ENCODE measurements at regions not wholly inside any gene's neighbourhood (a gene's known extent, or its start where the extent isn't known, plus 50 kb on each side); places are given as distances from the start of the nearest gene placed in this dataset.

GRCh38 chr15:101124731-101125451 lies 127.0 kb downstream of the CHSY1 start:
- POLR2A ChIA-PET = no interaction called here
- CTCF ChIA-PET = no interaction called here
- H3K4me3 ChIP-seq (ENCODE audit: low read depth, low read length) = no peak overlapping the region

DNA sequence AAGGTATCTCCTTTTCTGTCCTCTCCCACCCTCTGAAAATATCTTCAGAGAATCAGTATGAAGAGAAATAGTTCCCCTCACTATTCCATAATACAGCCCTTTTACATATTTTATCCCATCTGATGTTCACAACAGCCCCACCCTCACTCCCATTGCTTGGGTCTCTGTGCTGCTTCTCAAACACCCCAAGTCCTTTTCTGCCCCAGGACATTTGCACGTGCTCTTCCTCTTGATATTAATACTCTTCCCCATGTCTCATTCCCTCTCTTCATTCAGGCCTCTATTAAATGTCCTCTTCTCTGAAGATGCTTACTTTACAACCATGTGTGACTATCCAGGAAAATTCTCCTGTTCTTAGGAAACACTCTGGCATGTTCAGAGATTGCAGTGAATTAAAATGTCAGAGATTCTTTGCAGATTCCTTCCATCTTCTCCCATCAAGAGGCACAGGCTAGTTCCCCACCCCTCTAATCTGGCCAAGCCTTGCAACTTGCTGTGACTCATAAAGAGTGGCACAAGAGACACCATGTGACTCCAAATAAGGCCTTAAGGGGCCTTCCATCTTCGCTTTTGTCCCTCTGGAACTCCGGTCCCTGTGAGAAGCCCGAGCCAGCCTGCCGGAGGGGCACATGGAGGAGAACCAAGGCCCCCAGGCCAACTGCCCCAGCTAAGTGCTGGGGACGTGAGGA lies 128.5 kb downstream of the CHSY1 start:
- no peak for DNase-seq (ENCODE audit: low read depth)
- ChIA-PET CTCF (no interaction called here), POLR2A (no interaction called here)
- Histone ChIP-seq H3K27me3 (ENCODE audit: control insufficient read depth, insufficient read depth, low read length) (no peaks in the 10 kb centered on the region), H3K36me3 (ENCODE audit: control insufficient read depth, insufficient read depth, low read length) (no peaks in the 10 kb centered on the region), H3K4me3 (ENCODE audit: low read depth, low read length) (no peak overlapping the region)
- TF ChIP-seq, protein P1, sequence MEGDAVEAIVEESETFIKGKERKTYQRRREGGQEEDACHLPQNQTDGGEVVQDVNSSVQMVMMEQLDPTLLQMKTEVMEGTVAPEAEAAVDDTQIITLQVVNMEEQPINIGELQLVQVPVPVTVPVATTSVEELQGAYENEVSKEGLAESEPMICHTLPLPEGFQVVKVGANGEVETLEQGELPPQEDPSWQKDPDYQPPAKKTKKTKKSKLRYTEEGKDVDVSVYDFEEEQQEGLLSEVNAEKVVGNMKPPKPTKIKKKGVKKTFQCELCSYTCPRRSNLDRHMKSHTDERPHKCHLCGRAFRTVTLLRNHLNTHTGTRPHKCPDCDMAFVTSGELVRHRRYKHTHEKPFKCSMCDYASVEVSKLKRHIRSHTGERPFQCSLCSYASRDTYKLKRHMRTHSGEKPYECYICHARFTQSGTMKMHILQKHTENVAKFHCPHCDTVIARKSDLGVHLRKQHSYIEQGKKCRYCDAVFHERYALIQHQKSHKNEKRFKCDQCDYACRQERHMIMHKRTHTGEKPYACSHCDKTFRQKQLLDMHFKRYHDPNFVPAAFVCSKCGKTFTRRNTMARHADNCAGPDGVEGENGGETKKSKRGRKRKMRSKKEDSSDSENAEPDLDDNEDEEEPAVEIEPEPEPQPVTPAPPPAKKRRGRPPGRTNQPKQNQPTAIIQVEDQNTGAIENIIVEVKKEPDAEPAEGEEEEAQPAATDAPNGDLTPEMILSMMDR (IDR thresholded peaks at IDR 0.05; ENCODE audit: insufficient read depth, low read depth, low read length) = no peak

More at GRCh38 chr15:101124731-101125451, 127.0 kb downstream of the CHSY1 start:
- DNase-seq (ENCODE audit: low read depth) = peak; percentile 39
- TF ChIP-seq, protein P1 (IDR thresholded peaks at IDR 0.05; ENCODE audit: insufficient read depth, low read depth, low read length) = no peak
- no peaks in the 10 kb centered on the region for H3K27me3 ChIP-seq (ENCODE audit: control insufficient read depth, insufficient read depth, low read length)
- H3K36me3 ChIP-seq (ENCODE audit: control insufficient read depth, insufficient read depth, low read length) = no peaks in the 10 kb centered on the region

DNA sequence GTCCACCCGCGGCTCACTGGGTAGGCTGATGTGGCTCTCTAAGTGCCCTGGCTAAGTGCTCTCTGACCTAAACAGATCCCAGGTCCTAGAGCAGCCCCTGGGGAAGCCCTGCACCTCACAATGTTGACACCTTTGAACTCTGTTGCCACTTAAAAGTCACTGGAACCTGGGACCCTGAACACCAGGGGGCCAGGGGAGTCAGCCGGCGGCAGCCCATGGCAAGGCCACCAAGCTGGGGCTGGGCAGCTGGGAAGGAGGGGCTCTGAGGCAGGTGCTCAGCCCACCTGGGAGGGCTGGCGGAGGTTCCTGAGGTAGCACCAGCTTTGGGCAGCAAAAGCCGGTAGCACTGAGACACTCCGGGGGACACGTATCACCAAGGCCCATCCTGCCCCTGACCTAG lies 129.0 kb downstream of the CHSY1 start:
- ChIA-PET POLR2A (no interaction called here), CTCF (interaction anchor here (3.5 kb wide), 1 partner anchor 135 kb away, joined by 16 read pairs; no protein-coding TSS in a partner anchor)
- Histone ChIP-seq H3K4me3 (ENCODE audit: low read depth, low read length) (no peak overlapping the region), H3K36me3 (ENCODE audit: control insufficient read depth, insufficient read depth, low read length) (no peaks in the 10 kb centered on the region), H3K27me3 (ENCODE audit: control insufficient read depth, insufficient read depth, low read length) (no peaks in the 10 kb centered on the region)
- DNase-seq (ENCODE audit: low read depth) = no peak
- TF ChIP-seq, protein P1 (IDR thresholded peaks at IDR 0.05; ENCODE audit: insufficient read depth, low read depth, low read length) = no peak

GRCh38 chr15:101122266-101122665 lies 129.6 kb downstream of the CHSY1 start:
- Histone ChIP-seq H3K36me3 (ENCODE audit: control insufficient read depth, insufficient read depth, low read length) (no peaks in the 10 kb centered on the region), H3K27me3 (ENCODE audit: control insufficient read depth, insufficient read depth, low read length) (no peaks in the 10 kb centered on the region), H3K4me3 (ENCODE audit: low read depth, low read length) (no peak overlapping the region)
- TF ChIP-seq, protein P1 (IDR thresholded peaks at IDR 0.05; ENCODE audit: insufficient read depth, low read depth, low read length) = no peak
- POLR2A ChIA-PET = no interaction called here
- DNase-seq (ENCODE audit: low read depth) = no peak
- CTCF ChIA-PET = interaction anchor here (0.8 to 3.5 kb wide), 7 partner anchors 30 to 136 kb away, joined by 3 to 16 read pairs (median 3); no protein-coding TSS in a partner anchor

DNA sequence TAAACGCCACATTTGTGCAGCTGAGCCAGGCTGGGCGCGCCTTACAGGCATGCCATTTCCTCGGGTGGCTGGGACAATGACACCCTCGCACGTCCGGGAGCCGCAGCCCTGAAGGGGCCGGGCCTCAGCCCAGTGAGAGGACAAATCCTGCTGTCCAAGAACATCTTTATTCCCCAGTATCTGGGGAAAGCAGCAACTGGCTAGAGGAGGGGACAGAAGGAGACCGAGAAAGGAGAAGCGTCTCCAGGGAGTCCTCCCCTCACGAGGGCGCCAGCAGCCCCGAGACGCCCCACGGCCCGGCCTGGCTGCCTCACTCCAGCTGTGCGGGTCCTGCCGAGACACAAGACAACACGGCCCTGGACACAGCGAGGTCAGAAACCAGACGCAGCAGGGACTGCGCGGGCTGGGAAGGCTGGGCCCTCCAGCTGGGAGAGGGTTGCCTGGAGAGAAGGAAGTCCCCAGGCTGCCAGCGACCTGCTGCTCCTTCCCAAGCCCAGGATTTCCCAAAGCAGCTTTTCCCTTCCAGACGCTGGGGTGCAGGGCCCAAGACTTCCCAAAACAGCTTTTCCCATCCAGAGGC lies 130.2 kb downstream of the CHSY1 start:
- no peak for DNase-seq (ENCODE audit: low read depth)
- Histone ChIP-seq H3K36me3 (ENCODE audit: control insufficient read depth, insufficient read depth, low read length) (no peaks in the 10 kb centered on the region), H3K27me3 (ENCODE audit: control insufficient read depth, insufficient read depth, low read length) (no peaks in the 10 kb centered on the region), H3K4me3 (ENCODE audit: low read depth, low read length) (no peak overlapping the region)
- TF ChIP-seq, protein P1 (IDR thresholded peaks at IDR 0.05; ENCODE audit: insufficient read depth, low read depth, low read length) = peak; percentile 65
- ChIA-PET CTCF (interaction anchor here (0.8 to 3.5 kb wide), 8 partner anchors 31 to 136 kb away, joined by 3 to 16 read pairs (median 3); no protein-coding TSS in a partner anchor), POLR2A (no interaction called here)
